Activated naive CD4-positive, alpha-beta T cell (primary cell): ENCODE measurements at regions not wholly inside any gene's neighbourhood (a gene's known extent, or its start where the extent isn't known, plus 50 kb on each side); places are given as distances from the start of the nearest gene placed in this dataset.

Experiments used
- DNase-seq, 4 experiments: peaks; one replicate each; lab custom pipeline; 2025; lab: John Stamatoyannopoulos, UW

DNA sequence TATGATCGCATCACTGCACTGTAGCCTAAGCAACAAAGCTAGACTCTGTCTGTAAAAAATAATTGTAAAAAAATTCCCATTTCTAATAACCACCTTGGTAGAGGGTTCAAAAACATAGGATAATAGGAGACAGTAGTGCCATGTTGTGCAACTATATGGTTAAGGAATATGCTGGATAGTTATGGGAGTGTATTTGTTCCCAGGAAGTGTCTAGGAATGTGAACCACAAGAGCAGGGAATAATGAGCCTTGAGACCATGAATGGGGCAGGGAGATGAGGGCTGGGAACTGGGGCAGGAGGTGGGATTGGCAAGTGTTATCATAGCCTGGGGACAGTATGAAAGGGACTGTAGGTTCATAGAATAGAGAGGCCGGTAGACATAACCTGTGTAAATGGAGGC, 50.4 kb downstream of the RUSC2 start:
- DNase-seq: no peak

DNA sequence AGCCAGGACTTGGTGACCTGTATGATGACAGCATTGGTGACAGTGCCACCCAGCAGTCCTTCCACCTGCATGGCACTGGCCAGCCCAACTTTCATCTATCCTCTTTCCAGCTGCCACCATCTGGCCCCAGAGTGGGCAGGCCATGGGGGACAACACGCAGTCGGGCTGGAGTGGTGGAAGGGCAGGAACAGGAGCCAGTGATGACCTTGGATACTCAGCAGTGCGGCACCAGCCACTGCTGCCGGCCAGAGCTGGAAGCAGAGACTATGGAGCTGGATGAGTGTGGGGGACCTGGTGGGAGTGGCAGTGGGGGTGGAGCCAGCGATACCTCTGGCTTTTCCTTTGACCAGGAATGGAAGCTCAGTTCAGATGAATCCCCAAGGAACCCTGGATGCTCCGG, 56.9 kb downstream of the RUSC2 start:
- DNase-seq: no peak

DNA sequence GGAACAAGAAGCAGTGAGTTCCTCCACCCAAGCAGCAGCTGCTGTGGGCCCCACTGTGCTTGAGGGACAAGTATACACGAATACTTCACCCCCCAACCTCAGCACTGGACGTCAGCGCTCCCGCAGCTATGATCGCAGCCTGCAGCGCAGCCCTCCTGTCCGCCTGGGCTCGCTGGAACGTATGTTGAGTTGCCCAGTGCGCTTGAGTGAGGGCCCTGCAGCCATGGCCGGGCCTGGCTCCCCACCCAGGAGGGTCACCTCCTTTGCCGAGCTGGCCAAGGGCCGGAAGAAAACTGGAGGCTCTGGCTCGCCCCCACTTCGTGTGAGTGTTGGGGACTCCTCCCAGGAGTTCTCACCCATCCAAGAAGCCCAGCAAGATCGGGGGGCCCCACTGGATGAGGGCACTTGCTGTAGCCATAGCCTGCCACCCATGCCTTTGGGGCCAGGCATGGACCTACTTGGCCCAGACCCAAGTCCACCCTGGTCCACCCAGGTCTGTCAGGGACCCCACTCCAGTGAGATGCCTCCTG, 57.1 kb upstream of the TESK1 start:
- no peak for DNase-seq

DNA sequence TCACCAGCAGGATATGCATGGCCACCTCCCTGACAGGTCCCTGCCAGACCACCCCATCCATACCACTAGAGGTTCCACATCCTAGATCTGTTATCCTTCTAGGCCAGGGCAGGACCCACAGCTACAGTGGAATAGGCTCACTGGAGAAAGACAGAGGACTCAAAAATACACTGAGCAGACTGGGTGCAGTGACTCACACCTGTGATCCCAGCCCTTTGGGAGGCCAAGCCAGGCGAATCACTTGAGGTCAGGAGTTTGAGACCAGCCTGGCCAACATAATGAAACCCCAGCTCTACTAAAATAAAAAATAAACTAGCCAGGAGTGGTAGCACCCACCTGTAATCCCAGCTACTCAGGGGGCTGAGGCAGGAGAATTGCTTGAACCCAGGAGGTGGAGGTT, 56.5 kb upstream of the TESK1 start:
- DNase-seq: no peak

DNA sequence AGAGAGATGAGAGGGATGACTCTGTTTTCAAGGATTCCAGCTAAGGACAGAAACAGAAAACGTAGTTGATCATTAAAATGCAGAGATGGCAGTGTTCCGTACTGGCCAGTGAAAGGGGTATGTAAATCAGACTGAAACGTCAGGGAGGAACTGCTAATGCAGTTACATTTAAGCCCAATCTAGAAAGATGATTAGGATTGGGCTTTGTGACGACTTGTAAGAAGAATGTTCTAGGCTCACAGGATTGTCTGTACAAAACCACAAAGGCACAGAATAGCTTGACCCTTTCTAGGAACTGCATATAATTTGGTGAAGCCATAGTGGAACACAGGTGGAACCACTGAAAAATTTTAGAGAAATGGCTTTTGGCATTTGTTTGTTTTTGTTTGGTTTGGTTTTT, 55.6 kb upstream of the TESK1 start:
- DNase-seq: no peak

DNA sequence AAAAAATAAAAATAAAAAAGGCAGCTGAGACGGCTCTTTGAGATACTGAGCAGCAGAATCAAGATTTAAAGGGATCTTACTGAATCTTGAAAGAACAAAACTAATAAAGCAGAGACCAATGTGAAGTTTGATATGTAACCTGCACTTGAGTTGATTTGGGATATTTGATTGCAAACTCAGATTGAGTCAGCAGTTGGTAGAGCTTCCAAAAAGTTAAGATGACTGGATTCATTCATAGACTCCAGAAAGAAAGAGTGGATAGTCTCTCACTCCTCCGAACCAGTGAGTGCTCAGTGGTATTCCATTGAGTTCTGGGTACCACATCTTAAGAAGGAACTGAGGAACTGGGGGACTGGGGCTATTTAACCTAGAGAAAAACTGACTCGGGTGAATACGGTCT, 52.7 kb upstream of the TESK1 start:
- DNase-seq: no peak

DNA sequence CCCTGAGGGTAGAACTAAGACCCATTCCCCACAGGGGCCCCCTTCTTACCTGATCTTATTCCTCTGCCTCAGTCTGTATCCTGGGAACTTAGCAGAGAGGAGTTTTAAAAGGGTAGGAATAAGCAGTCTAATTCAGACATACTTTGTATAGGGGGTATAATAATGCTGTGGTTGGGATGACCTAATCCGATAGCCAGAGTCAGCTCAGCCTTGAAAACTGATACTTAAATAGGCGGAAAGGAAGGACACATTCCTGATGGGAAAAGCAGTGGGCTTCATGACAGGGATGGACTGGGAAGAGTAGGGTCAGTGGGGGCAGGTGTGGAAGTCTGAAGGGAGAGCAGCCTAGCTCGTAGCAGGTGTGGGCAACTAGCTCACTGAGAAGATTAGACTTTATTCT, 52.2 kb upstream of the TESK1 start:
- DNase-seq: no peak

DNA sequence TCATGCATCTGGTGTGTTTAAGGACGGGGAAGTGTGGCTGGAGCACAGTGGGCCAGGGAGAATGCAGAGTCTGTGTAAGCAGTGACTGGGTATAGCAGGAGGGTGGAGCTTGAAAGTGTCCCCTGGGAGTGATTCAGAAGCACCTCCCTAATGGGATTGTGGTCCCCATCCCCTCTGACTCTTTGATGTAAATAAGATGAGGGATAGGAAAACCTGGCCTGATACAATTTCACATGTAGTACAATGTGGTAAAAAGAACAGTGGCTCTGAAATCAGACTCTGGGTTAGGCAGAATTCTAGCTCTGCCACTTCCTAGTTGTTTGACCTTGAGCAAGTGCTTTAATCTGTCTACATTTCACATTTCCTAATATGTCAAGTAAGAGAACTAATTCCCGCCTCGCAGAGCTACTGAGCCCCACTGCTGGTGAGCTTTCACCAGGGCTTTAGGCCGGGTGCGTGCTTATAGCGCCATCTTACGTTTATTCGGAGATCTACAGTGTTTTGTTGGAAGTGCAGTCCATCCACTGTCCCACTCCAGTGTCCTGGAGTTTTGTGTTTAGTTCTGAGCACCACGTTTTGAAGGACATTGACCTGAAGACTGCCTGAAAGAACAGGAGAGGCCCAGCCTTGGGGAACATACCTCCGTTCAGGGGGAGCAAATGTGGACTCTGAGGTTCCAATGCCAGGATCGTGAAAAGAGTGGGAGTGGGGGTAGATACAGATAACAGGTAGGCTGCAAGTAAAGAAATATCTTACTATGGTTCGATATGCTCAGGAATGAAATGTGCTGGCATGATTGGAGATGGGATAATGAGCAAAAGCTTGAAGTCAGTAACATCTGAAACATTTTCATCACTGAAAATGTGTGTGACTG, 51.2 kb upstream of the TESK1 start:
- peak in 1 of 4 experiments; percentile 6 for DNase-seq

DNA sequence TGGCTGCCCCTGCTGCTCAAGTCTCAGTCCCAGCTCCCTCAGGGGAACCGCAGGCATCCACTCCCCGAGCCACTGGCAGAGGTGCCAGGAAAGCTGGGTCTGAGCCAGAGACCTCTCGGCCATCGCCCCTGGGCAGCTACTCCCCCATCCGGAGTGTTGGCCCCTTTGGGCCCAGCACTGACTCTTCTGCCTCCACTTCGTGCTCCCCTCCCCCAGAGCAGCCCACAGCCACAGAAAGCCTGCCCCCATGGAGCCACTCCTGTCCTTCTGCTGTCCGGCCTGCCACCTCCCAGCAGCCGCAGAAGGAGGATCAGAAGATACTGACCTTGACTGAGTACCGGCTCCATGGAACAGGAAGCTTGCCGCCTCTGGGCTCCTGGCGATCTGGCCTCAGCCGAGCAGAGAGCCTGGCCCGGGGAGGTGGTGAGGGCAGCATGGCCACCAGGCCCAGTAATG, 49.8 kb upstream of the TESK1 start:
- DNase-seq: no peak
